BLaER1 treated with 17β-estradiol and CSF1 and Interleukin-3, amounts not matched to agents 10 nM and 100 nM (cell line): ENCODE measurements at regions not wholly inside any gene's neighbourhood (a gene's known extent, or its start where the extent isn't known, plus 50 kb on each side); places are given as distances from the start of the nearest gene placed in this dataset.
"Not testable (repeated sequence)": the region's sequence is repeated elsewhere in the genome, so short reads cannot be mapped to it uniquely, and the experiment has no call there.

Experiments used
- H3K27ac ChIP-seq, 11 experiments: shearing (Covaris generic); formaldehyde crosslinking; 2 replicates each; pipeline ENCODE4 v1.8.1; 2022
- H3K27me3 ChIP-seq, 11 experiments: shearing (Covaris generic); formaldehyde crosslinking; 2 replicates each; pipeline ENCODE4 v1.8.1; 2022
- H3K36me3 ChIP-seq, 11 experiments: shearing (Covaris generic); formaldehyde crosslinking; 2 replicates each; pipeline ENCODE4 v1.8.1; 2022
- H3K4me1 ChIP-seq, 10 experiments: shearing (Covaris generic); formaldehyde crosslinking; 2 replicates each; pipeline ENCODE4 v1.8.1; 2022
- H3K4me2 ChIP-seq, 11 experiments: shearing (Covaris generic); formaldehyde crosslinking; 2 replicates each; pipeline ENCODE4 v1.8.1; 2022
- H3K4me3 ChIP-seq, 10 experiments: shearing (Covaris generic); formaldehyde crosslinking; 2 replicates each; pipeline ENCODE4 v1.8.1; 2022
- H3K9ac ChIP-seq, 11 experiments: shearing (Covaris generic); formaldehyde crosslinking; 2 replicates each; pipeline ENCODE4 v1.8.1; 2022
- H3K9me3 ChIP-seq, 11 experiments: shearing (Covaris generic); formaldehyde crosslinking; replicated peaks in 1 of 11; 2 replicates each; pipeline ENCODE4 v1.8.1; 2022
- H4K20me1 ChIP-seq, 11 experiments: shearing (Covaris generic); formaldehyde crosslinking; 2 replicates each; pipeline ENCODE4 v1.8.1; 2022
- Cebpa-rat ChIP-seq, 11 experiments: shearing (Covaris generic); IDR thresholded peaks; 2 replicates each; pipeline ENCODE4 v1.8.1; 2022

GRCh38 chr7:37590824-37591223 is 92.7 kb upstream of the GPR141 start:
- no peak overlapping the region for H3K27ac ChIP-seq
- H4K20me1 ChIP-seq, result no peaks in the 10 kb centered on the region
- no peaks in the 10 kb centered on the region for H3K27me3 ChIP-seq
- H3K4me3 ChIP-seq, result no peak overlapping the region
- no peak overlapping the region for H3K9ac ChIP-seq
- H3K4me2 ChIP-seq, result no peak overlapping the region
- no peak for TF ChIP-seq Cebpa-rat (IDR thresholded peaks at IDR 0.05)
- no peaks in the 10 kb centered on the region for H3K36me3 ChIP-seq
- H3K9me3 ChIP-seq, result peaks cover 6 to 32% (median 16%) of the 10 kb centered on the region in 11 experiments; a peak in 19 of 22 replicates
- peaks cover 0 to 10% (median 6%) of the 10 kb centered on the region in 10 experiments; a peak in 9 of 20 replicates for H3K4me1 ChIP-seq

- Histone ChIP-seq H3K36me3 (no peaks in the 10 kb centered on the region), H4K20me1 (no peaks in the 10 kb centered on the region), H3K27ac (peak overlapping the region in 1 of 11 experiments; percentile 24; a peak in 2 of 22 replicates), H3K27me3 (no peaks in the 10 kb centered on the region), H3K9me3 (peaks cover 6 to 48% (median 21%) of the 10 kb centered on the region in 11 experiments; a peak in 19 of 22 replicates), H3K4me2 (peak overlapping the region in 6 of 11 experiments; percentile 6 to 52 (median 32); a peak in 10 of 22 replicates), H3K4me1 (peaks cover 0 to 10% (median 6%) of the 10 kb centered on the region in 10 experiments; a peak in 9 of 20 replicates), H3K4me3 (no peak overlapping the region), H3K9ac (no peak overlapping the region)
- TF ChIP-seq Cebpa-rat (IDR thresholded peaks at IDR 0.05), result no peak
These were observed 91.2 kb upstream of the GPR141 start for GRCh38 chr7:37592366-37592765.

- Histone ChIP-seq H3K4me3 (no peak overlapping the region), H3K9me3 (peaks cover 6 to 47% (median 21%) of the 10 kb centered on the region in 11 experiments; a peak in 19 of 22 replicates), H3K4me2 (no peak overlapping the region), H4K20me1 (no peaks in the 10 kb centered on the region), H3K4me1 (peaks cover 0 to 10% (median 6%) of the 10 kb centered on the region in 10 experiments; a peak in 9 of 20 replicates), H3K36me3 (no peaks in the 10 kb centered on the region), H3K27me3 (no peaks in the 10 kb centered on the region), H3K27ac (no peak overlapping the region), H3K9ac (no peak overlapping the region)
- TF ChIP-seq Cebpa-rat (IDR thresholded peaks at IDR 0.05), result no peak
These were observed 89.0 kb upstream of the GPR141 start for GRCh38 chr7:37594602-37595001.

- Histone ChIP-seq H3K4me1 (no peaks in the 10 kb centered on the region), H3K4me2 (no peak overlapping the region), H3K9me3 (peaks cover 0 to 35% (median 11%) of the 10 kb centered on the region in 11 experiments; a peak in 18 of 22 replicates), H3K27ac (no peak overlapping the region), H3K4me3 (no peak overlapping the region), H3K36me3 (no peaks in the 10 kb centered on the region), H3K27me3 (no peaks in the 10 kb centered on the region), H3K9ac (no peak overlapping the region), H4K20me1 (no peaks in the 10 kb centered on the region)
- no peak for TF ChIP-seq Cebpa-rat (IDR thresholded peaks at IDR 0.05)
These were observed 84.7 kb upstream of the GPR141 start for GRCh38 chr7:37598824-37599223.

GRCh38 chr7:37601321-37601720 is 82.2 kb upstream of the GPR141 start:
- Histone ChIP-seq H3K36me3 (no peaks in the 10 kb centered on the region), H4K20me1 (no peaks in the 10 kb centered on the region), H3K4me3 (no peak overlapping the region), H3K27me3 (no peaks in the 10 kb centered on the region), H3K4me1 (no peaks in the 10 kb centered on the region), H3K4me2 (no peak overlapping the region), H3K9me3 (peaks cover 0 to 13% (median under 1%) of the 10 kb centered on the region in 11 experiments; a peak in 7 of 22 replicates), H3K9ac (no peak overlapping the region), H3K27ac (no peak overlapping the region)
- no peak for TF ChIP-seq Cebpa-rat (IDR thresholded peaks at IDR 0.05)

- no peaks in the 10 kb centered on the region for H3K9me3 ChIP-seq
- H3K4me2 ChIP-seq, result no peak overlapping the region
- H3K36me3 ChIP-seq, result no peaks in the 10 kb centered on the region
- no peaks in the 10 kb centered on the region for H4K20me1 ChIP-seq
- H3K9ac ChIP-seq, result no peak overlapping the region
- no peaks in the 10 kb centered on the region for H3K27me3 ChIP-seq
- no peaks in the 10 kb centered on the region for H3K4me1 ChIP-seq
- no peak for TF ChIP-seq Cebpa-rat (IDR thresholded peaks at IDR 0.05)
- no peak overlapping the region for H3K27ac ChIP-seq
- no peak overlapping the region for H3K4me3 ChIP-seq
These were observed 79.5 kb upstream of the GPR141 start for GRCh38 chr7:37604078-37604477.

- H3K4me1 ChIP-seq, H3K4me3 ChIP-seq, H3K27me3 ChIP-seq, H3K27ac ChIP-seq, H4K20me1 ChIP-seq, H3K9ac ChIP-seq, H3K36me3 ChIP-seq, H3K4me2 ChIP-seq: not testable (repeated sequence)
- H3K9me3 ChIP-seq, result peaks cover 0 to 12% (median 0%) of the 10 kb centered on the region in 11 experiments; a peak in 2 of 22 replicates
These were observed 66.2 kb upstream of the GPR141 start for GRCh38 chr7:37617406-37617805.

GRCh38 chr7:37633048-37633447 is 50.5 kb upstream of the GPR141 start:
- no peak for TF ChIP-seq Cebpa-rat (IDR thresholded peaks at IDR 0.05)
- no peaks in the 10 kb centered on the region for H3K27me3 ChIP-seq
- peaks cover 20 to 40% (median 31%) of the 10 kb centered on the region in 11 experiments; a peak in 21 of 22 replicates for H3K9me3 ChIP-seq
- no peak overlapping the region for H3K27ac ChIP-seq
- no peaks in the 10 kb centered on the region for H4K20me1 ChIP-seq
- no peak overlapping the region for H3K4me3 ChIP-seq
- no peak overlapping the region for H3K4me2 ChIP-seq
- H3K36me3 ChIP-seq, result no peaks in the 10 kb centered on the region
- no peak overlapping the region for H3K9ac ChIP-seq
- no peaks in the 10 kb centered on the region for H3K4me1 ChIP-seq
